ENCODE measurements at regions not wholly inside any gene's neighbourhood (a gene's known extent, or its start where the extent isn't known, plus 50 kb on each side); places are given as distances from the start of the nearest gene placed in this dataset.
"Not testable (repeated sequence)": the region's sequence is repeated elsewhere in the genome, so short reads cannot be mapped to it uniquely, and the experiment has no call there.

GRCh38 chr17:16872351-16873173 is 99.4 kb downstream of the TNFRSF13B start:
- H4K20me1 ChIP-seq (ENCODE audit: insufficient read depth, low read depth, low read length) = no peaks in the 10 kb centered on the region
- H3K9ac ChIP-seq (ENCODE audit: low read length) = no peak overlapping the region
- H3K9me2 ChIP-seq (replicated peaks; ENCODE audit: insufficient read depth, low read length) = no peaks in the 10 kb centered on the region
- H3K27ac ChIP-seq (ENCODE audit: low read length) = no peak overlapping the region
- H2AFZ ChIP-seq (ENCODE audit: low read length) = no peak overlapping the region
- no peak overlapping the region for H3K4me2 ChIP-seq (ENCODE audit: low read depth, low read length, poor library complexity, severe bottlenecking)
- H3K4me1 ChIP-seq (ENCODE audit: low read length) = no peaks in the 10 kb centered on the region
- no peaks in the 10 kb centered on the region for H3K36me3 ChIP-seq (ENCODE audit: insufficient read depth, low read length)
- no peak overlapping the region for H3K4me3 ChIP-seq (ENCODE audit: low read length)
- no peaks in the 10 kb centered on the region for H3K27me3 ChIP-seq (ENCODE audit: low read length)
- no peaks in the 10 kb centered on the region for H3K9me3 ChIP-seq (ENCODE audit: low read length)
- no peak for DNase-seq
- no peaks in the 10 kb centered on the region for H3K79me2 ChIP-seq (ENCODE audit: low read length)

DNA sequence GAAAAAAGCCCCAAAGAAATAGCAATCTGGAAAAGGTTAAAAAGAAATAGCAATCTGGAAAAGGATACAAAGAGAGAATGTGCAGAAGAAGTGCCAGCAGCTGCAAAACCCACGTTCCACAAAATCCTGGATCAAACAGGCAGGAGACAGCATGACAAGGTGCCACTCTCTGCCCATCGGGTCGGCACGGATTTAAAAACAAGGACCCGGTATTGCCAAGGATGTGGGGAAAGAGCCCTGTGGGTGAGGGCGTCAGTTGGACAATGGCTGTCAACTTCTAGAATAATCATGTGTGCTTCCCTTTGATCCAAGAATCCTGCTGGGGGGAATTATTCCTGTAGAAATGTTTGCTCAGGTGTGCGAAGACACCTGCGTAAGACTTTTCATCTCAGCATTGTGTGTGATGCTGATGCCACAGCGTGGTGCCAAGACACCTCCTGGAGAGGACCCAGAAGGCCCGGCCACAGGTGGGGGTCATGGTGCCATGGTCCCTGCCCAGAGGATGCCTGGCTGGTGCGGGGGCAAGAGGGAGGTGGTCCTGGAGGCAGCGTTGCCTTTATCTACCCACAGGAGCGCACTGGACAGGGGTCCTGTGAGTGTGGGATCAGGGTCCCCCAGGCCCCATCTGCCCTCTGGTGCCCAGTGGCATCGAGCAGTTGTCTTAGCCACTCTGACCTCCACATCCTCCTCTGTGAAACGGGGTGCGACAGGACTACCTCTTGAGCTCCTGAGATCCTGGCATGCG is 100.3 kb downstream of the TNFRSF13B start:
- not testable (repeated sequence) for H3K27ac ChIP-seq (ENCODE audit: low read length); DNase-seq; H3K9ac ChIP-seq (ENCODE audit: low read length); H3K9me3 ChIP-seq (ENCODE audit: low read length); H4K20me1 ChIP-seq (ENCODE audit: insufficient read depth, low read depth, low read length); H3K79me2 ChIP-seq (ENCODE audit: low read length); H3K27me3 ChIP-seq (ENCODE audit: low read length); H3K4me2 ChIP-seq (ENCODE audit: low read depth, low read length, poor library complexity, severe bottlenecking); H3K9me2 ChIP-seq (replicated peaks; ENCODE audit: insufficient read depth, low read length); H3K4me1 ChIP-seq (ENCODE audit: low read length); H3K4me3 ChIP-seq (ENCODE audit: low read length); H2AFZ ChIP-seq (ENCODE audit: low read length); H3K36me3 ChIP-seq (ENCODE audit: insufficient read depth, low read length)

- Histone ChIP-seq H2AFZ (ENCODE audit: low read length) (no peak overlapping the region), H3K79me2 (ENCODE audit: low read length) (no peaks in the 10 kb centered on the region), H3K27me3 (ENCODE audit: low read length) (no peaks in the 10 kb centered on the region), H3K4me3 (ENCODE audit: low read length) (no peak overlapping the region), H3K9me3 (ENCODE audit: low read length) (no peaks in the 10 kb centered on the region), H4K20me1 (ENCODE audit: insufficient read depth, low read depth, low read length) (no peaks in the 10 kb centered on the region), H3K27ac (ENCODE audit: low read length) (no peak overlapping the region), H3K4me1 (ENCODE audit: low read length) (no peaks in the 10 kb centered on the region), H3K4me2 (ENCODE audit: low read depth, low read length, poor library complexity, severe bottlenecking) (no peak overlapping the region), H3K9ac (ENCODE audit: low read length) (no peak overlapping the region), H3K9me2 (replicated peaks; ENCODE audit: insufficient read depth, low read length) (no peaks in the 10 kb centered on the region), H3K36me3 (ENCODE audit: insufficient read depth, low read length) (no peaks in the 10 kb centered on the region)
- DNase-seq = no peak
Measured at GRCh38 chr17:16870253-16871245, 101.4 kb downstream of the TNFRSF13B start.

DNA sequence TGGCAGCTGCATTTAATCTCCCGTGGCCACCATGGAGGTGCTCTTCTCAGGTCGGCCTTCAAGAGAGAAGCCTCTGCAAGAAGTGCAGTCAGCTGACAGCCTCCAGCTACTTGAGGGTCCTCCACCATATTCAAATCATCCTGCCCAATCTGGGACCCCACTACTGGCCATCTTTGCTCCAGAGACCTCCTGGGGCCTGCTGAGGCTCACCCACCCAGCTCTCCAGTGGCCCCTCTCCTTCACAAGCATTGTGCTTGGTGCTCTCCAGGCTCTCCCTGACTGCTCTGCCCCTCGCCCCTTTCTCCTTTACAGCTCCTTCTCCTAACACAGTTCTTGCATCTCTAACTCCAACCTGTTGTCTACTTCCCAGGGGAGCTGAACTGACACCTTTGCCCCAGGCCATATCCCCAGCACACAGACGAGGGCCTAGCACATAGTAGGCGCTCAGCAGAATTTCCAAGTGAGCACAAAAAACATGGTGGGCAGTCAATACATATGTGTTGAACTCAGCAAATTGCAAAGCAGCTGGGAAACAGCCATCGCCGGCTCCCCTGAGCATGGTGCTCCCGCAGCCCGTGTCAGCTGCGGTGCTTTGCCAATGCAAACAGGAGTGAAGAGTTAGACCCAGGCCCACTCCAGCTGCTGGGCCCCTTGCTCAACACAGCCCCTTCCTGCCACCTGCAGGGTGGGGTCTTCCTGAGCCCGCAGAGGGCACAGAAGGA is 102.2 kb downstream of the TNFRSF13B start:
- not testable (repeated sequence) for H4K20me1 ChIP-seq (ENCODE audit: insufficient read depth, low read depth, low read length); H2AFZ ChIP-seq (ENCODE audit: low read length); H3K9me3 ChIP-seq (ENCODE audit: low read length); H3K9me2 ChIP-seq (replicated peaks; ENCODE audit: insufficient read depth, low read length); H3K4me3 ChIP-seq (ENCODE audit: low read length); H3K27ac ChIP-seq (ENCODE audit: low read length); H3K4me2 ChIP-seq (ENCODE audit: low read depth, low read length, poor library complexity, severe bottlenecking); H3K9ac ChIP-seq (ENCODE audit: low read length); H3K36me3 ChIP-seq (ENCODE audit: insufficient read depth, low read length); H3K27me3 ChIP-seq (ENCODE audit: low read length); H3K79me2 ChIP-seq (ENCODE audit: low read length); DNase-seq; H3K4me1 ChIP-seq (ENCODE audit: low read length)

GRCh38 chr17:16868616-16869015 is 103.3 kb downstream of the TNFRSF13B start:
- not testable (repeated sequence) for H3K9me2 ChIP-seq (replicated peaks; ENCODE audit: insufficient read depth, low read length); H3K36me3 ChIP-seq (ENCODE audit: insufficient read depth, low read length); H3K27ac ChIP-seq (ENCODE audit: low read length); H3K4me1 ChIP-seq (ENCODE audit: low read length); DNase-seq; H3K9ac ChIP-seq (ENCODE audit: low read length); H3K4me2 ChIP-seq (ENCODE audit: low read depth, low read length, poor library complexity, severe bottlenecking); H3K27me3 ChIP-seq (ENCODE audit: low read length); H3K4me3 ChIP-seq (ENCODE audit: low read length); H3K9me3 ChIP-seq (ENCODE audit: low read length); H4K20me1 ChIP-seq (ENCODE audit: insufficient read depth, low read depth, low read length); H2AFZ ChIP-seq (ENCODE audit: low read length); H3K79me2 ChIP-seq (ENCODE audit: low read length)

DNA sequence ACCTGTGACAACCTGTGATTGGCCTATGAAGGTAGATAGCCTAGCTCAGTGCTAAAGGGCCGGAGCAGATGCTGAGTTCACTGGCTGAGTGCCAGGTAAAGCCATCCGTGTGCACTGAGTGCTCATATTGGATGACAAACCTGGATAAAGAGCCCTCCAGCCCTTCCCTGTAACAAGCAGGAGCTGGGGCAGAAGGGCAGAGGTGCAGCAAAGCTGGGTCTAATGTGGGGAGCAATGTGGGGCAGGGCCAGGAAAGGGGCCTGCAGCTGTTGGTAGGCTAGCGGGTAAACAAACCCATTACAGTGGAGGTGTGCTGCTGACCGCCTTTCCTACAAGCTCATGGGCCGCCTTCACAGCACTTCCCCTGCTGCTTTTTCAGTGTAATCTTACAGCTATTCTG is 104.4 kb downstream of the TNFRSF13B start:
- H3K27ac ChIP-seq (ENCODE audit: low read length); H3K9me3 ChIP-seq (ENCODE audit: low read length); DNase-seq; H3K4me1 ChIP-seq (ENCODE audit: low read length); H3K36me3 ChIP-seq (ENCODE audit: insufficient read depth, low read length); H3K4me3 ChIP-seq (ENCODE audit: low read length); H3K79me2 ChIP-seq (ENCODE audit: low read length); H3K27me3 ChIP-seq (ENCODE audit: low read length); H3K4me2 ChIP-seq (ENCODE audit: low read depth, low read length, poor library complexity, severe bottlenecking); H3K9ac ChIP-seq (ENCODE audit: low read length); H4K20me1 ChIP-seq (ENCODE audit: insufficient read depth, low read depth, low read length); H2AFZ ChIP-seq (ENCODE audit: low read length); H3K9me2 ChIP-seq (replicated peaks; ENCODE audit: insufficient read depth, low read length): not testable (repeated sequence)

DNA sequence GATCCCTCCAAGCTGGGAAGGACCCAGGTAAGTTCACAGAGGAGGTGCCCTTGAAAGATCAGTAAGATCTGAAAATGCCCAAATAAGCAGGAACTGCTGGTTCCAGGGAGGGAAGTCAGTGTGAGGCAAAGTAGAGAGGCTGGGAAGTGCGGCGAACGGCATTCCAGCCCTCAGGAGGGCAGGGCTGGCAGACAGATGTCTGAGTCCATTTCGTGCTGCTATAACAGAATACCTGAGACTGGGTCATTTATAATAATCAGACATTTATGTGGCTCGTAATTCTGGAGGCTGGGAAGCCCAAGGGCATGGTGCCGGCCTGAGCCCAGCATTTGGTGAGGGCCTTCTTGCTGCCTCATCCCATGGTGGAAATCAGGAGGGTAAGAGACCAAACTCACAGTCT is 105.1 kb downstream of the TNFRSF13B start:
- not testable (repeated sequence) for H3K36me3 ChIP-seq (ENCODE audit: insufficient read depth, low read length); H2AFZ ChIP-seq (ENCODE audit: low read length); H3K4me1 ChIP-seq (ENCODE audit: low read length); H4K20me1 ChIP-seq (ENCODE audit: insufficient read depth, low read depth, low read length); DNase-seq; H3K79me2 ChIP-seq (ENCODE audit: low read length); H3K9me3 ChIP-seq (ENCODE audit: low read length); H3K9me2 ChIP-seq (replicated peaks; ENCODE audit: insufficient read depth, low read length); H3K27ac ChIP-seq (ENCODE audit: low read length); H3K4me2 ChIP-seq (ENCODE audit: low read depth, low read length, poor library complexity, severe bottlenecking); H3K9ac ChIP-seq (ENCODE audit: low read length); H3K27me3 ChIP-seq (ENCODE audit: low read length); H3K4me3 ChIP-seq (ENCODE audit: low read length)

Data from Karpas-422 (cell line).